GM12891 (cell line): ENCODE measurements at regions not wholly inside any gene's neighbourhood (a gene's known extent, or its start where the extent isn't known, plus 50 kb on each side); places are given as distances from the start of the nearest gene placed in this dataset.

Source experiments
- POLR2A ChIP-seq: IDR thresholded peaks from 2 replicates; pipeline ENCODE4 v1.6.1; 2011; ENCODE audit warnings: low read depth, low read length, control low read depth
- POLR2AphosphoS5 ChIP-seq: IDR thresholded peaks from 2 replicates; pipeline ENCODE4 v1.6.1; 2011; ENCODE audit warnings: low read depth, low read length, control low read depth
- POU2F2 ChIP-seq: IDR thresholded peaks from 2 replicates; pipeline ENCODE4 v1.6.1; 2011; ENCODE audit warnings: low read depth, mild to moderate bottlenecking, control low read depth, low read length, moderate library complexity

DNA sequence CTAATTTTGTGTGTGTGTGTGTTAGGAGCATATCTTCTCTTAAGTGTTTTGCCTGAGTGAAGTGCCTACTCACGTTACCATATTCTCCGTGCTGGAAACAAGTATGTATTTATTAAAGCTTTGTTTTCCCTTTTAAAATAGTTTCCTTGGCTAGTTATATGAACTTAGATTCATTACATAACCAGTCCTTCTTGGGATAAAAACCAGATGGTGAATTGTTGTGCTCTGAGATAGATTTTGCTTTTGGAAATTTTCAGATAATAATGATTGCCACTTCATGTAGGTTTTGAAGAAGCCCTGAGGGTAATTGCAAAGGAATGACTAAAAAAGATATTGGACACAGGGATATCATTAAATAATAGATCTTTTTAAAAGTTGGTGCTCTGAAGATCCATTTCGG lies 390.2 kb upstream of the SGO1 start:
- TF ChIP-seq POU2F2 (no peak), POLR2A (no peak), POLR2AphosphoS5 (no peak)
